22Rv1 (cell line): ENCODE measurements at regions not wholly inside any gene's neighbourhood (a gene's known extent, or its start where the extent isn't known, plus 50 kb on each side); places are given as distances from the start of the nearest gene placed in this dataset.
"Not testable (repeated sequence)": the region's sequence is repeated elsewhere in the genome, so short reads cannot be mapped to it uniquely, and the experiment has no call there.

Experiments used
- CTCF ChIP-seq: fragments of 450-650 bp; IDR thresholded peaks from 2 replicates; pipeline ENCODE4 v1.5.1; 2017; ENCODE audit warnings: mild to moderate bottlenecking
- ZFX ChIP-seq: fragments of 450-650 bp; IDR thresholded peaks from 2 replicates; pipeline ENCODE4 v1.6.1; 2017; ENCODE audit warnings: antibody characterized with exemption, borderline replicate concordance

- not testable (repeated sequence) for TF ChIP-seq ZFX, CTCF
Observed at GRCh38 chr17:14560325-14560724, 259.4 kb downstream of the HS3ST3B1 start.
